ENCODE measurements at regions not wholly inside any gene's neighbourhood (a gene's known extent, or its start where the extent isn't known, plus 50 kb on each side); places are given as distances from the start of the nearest gene placed in this dataset.

DNA sequence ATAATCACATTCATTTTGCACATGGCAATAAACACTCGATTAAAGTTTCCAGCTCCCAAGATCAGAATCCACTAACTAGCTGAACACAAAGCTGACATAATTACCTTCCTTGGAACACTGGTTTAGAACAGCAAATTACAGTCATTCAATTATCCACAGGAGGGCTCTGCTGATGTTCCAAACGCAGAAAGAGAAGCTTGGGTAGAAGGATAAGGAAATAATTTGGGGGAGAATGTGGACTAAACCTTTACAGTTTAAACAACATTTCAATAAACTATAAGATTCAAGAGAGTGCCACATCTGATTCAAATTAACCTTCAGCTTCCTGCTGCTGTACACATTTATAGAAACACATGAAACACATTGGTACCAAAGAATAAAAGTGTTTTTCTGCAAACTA is 67.8 kb upstream of the ARL4C start:
- Histone ChIP-seq H3K9me3 (no peaks in the 10 kb centered on the region), H3K27ac (no peak overlapping the region), H3K4me1 (no peaks in the 10 kb centered on the region), H3K4me3 (no peak overlapping the region), H3K36me3 (no peaks in the 10 kb centered on the region), H3K27me3 (no peaks in the 10 kb centered on the region)
- TF ChIP-seq, protein P1, sequence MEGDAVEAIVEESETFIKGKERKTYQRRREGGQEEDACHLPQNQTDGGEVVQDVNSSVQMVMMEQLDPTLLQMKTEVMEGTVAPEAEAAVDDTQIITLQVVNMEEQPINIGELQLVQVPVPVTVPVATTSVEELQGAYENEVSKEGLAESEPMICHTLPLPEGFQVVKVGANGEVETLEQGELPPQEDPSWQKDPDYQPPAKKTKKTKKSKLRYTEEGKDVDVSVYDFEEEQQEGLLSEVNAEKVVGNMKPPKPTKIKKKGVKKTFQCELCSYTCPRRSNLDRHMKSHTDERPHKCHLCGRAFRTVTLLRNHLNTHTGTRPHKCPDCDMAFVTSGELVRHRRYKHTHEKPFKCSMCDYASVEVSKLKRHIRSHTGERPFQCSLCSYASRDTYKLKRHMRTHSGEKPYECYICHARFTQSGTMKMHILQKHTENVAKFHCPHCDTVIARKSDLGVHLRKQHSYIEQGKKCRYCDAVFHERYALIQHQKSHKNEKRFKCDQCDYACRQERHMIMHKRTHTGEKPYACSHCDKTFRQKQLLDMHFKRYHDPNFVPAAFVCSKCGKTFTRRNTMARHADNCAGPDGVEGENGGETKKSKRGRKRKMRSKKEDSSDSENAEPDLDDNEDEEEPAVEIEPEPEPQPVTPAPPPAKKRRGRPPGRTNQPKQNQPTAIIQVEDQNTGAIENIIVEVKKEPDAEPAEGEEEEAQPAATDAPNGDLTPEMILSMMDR (IDR thresholded peaks at IDR 0.05) = no peak
- DNase-seq (ENCODE audit: low spot score) = no peak

DNA sequence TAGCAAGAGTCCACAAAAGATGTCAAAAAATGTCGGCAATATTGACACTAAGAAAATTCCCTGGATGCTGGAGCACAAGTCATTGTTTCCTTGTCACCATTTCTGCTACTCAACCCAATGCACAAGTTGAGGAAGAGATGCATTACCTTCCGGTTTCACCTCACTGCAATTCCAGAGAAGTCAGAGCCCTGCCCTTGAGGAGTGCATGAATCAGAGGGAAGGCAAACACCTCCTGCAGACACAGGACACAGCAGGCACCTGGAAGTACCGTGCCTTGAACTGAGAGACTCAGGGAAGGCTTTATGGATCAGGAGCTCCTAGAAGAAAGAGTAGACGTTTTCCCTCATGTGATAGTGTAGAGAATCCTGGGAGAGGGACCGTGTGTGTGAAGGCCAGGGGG is 62.7 kb upstream of the ARL4C start:
- no peak overlapping the region for H3K27ac ChIP-seq
- no peaks in the 10 kb centered on the region for H3K36me3 ChIP-seq
- DNase-seq (ENCODE audit: low spot score) = no peak
- no peak overlapping the region for H3K4me3 ChIP-seq
- H3K27me3 ChIP-seq = no peaks in the 10 kb centered on the region
- no peaks in the 10 kb centered on the region for H3K4me1 ChIP-seq
- no peaks in the 10 kb centered on the region for H3K9me3 ChIP-seq
- TF ChIP-seq, protein P1 (IDR thresholded peaks at IDR 0.05) = no peak

DNA sequence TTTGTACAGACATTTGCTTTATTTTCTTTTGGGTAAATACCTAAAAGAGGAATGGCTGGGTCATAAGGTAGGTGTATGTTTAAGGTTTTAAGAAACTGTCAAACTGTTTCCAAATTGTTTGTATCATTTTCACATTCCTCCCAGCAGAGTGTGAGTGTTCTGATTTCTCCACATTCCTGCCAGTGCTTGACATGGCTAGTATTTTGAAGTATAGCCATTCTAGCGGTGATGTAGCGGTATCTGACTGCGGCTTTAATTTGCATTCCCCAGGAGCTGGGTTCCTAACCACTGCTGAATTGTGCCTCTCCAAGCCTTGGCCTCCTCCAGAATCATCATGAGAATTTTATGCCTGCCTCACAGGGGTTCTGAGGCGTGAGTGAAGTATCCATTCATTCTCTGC is 61.8 kb upstream of the ARL4C start:
- DNase-seq (ENCODE audit: low spot score) = no peak
- no peak overlapping the region for H3K27ac ChIP-seq
- H3K36me3 ChIP-seq = no peaks in the 10 kb centered on the region
- TF ChIP-seq, protein P1 (IDR thresholded peaks at IDR 0.05) = no peak
- H3K4me1 ChIP-seq = no peaks in the 10 kb centered on the region
- H3K9me3 ChIP-seq = no peaks in the 10 kb centered on the region
- H3K27me3 ChIP-seq = no peaks in the 10 kb centered on the region
- H3K4me3 ChIP-seq = no peak overlapping the region

DNA sequence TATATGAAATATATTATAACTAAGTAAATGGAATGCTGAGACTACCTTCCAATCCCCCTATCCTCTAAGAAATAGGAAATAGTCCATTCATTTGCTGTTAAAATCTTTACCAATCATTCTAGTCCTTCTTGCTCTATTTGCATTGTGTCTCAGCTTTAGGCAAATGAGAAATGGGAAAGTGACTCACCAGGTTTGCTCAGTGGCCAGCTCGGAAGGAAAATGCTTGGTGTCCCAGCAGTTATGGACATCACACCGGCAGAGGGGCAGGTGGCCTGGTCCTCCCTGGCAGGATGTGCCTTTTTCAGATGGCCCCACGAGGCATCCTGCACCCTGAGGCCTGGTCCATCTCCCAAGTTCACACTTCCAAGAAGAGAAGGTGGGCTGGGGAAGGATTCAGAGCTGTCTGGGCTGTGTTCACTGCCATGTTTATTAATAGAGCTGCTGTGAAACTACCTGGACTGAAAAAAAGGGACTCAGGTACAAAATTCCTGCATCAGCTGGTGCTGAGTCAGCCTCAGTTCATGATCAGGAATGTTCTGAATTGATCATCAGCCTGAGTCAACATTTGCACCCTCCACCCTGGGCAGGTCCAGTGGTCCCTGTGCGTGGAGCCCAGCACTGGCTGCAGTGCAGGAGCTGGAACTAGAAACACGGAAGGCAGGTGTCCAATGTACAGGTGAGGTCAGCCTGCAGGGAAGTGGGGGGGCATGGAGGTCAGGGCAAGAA is 60.1 kb upstream of the ARL4C start:
- TF ChIP-seq, protein P1 (IDR thresholded peaks at IDR 0.05) = no peak
- DNase-seq (ENCODE audit: low spot score) = no peak

DNA sequence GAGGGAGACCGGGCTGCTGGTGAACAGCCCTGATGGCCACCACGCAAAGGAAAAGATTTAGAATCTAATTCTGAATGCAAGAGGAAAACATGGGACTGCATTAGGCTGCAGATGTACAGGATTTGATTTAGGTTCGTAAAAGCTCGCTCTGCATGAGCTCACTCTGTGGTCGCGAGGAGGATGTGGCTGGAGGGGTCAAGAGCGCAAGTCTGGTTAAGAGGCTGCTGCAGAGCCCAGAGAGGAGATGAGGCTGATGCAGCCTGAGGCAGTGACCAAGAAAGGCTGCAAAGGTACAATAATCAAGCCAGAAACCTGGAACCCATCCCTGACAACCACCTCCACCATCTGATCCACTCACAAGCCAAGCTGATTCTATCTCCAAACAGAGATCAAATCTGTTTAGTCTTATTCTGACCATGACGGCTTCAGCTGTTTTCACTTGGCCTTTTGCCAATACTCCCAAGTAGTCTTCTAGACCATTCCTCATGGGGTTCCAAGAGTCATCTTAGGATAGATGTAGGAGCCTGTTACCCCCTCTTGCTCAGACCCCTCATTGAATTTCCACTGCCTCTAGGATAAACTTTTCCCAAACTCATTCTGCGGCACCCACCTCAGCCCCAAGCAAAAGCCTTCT is 58.9 kb upstream of the ARL4C start:
- no peaks in the 10 kb centered on the region for H3K27me3 ChIP-seq
- H3K4me3 ChIP-seq = no peak overlapping the region
- no peak overlapping the region for H3K27ac ChIP-seq
- no peak for DNase-seq (ENCODE audit: low spot score)
- TF ChIP-seq, protein P1 (IDR thresholded peaks at IDR 0.05) = no peak
- no peaks in the 10 kb centered on the region for H3K4me1 ChIP-seq
- no peaks in the 10 kb centered on the region for H3K36me3 ChIP-seq
- H3K9me3 ChIP-seq = no peaks in the 10 kb centered on the region

More for the DNA sequence above, 60.1 kb upstream of the ARL4C start:
- Histone ChIP-seq H3K27ac (no peak overlapping the region), H3K4me3 (no peak overlapping the region), H3K9me3 (no peaks in the 10 kb centered on the region), H3K4me1 (no peaks in the 10 kb centered on the region), H3K27me3 (no peaks in the 10 kb centered on the region), H3K36me3 (no peaks in the 10 kb centered on the region)

All from right atrium auricular region (tissue), 2 donors.